HepG2 (cell line): ENCODE measurements at regions not wholly inside any gene's neighbourhood (a gene's known extent, or its start where the extent isn't known, plus 50 kb on each side); places are given as distances from the start of the nearest gene placed in this dataset.

Source experiments
- BCL6 ChIP-seq: IDR thresholded peaks from 2 replicates; pipeline ENCODE4 v1.6.1; 2016; ENCODE audit warnings: missing genetic modification reagents, missing compliant biosample characterization
- CBX2 ChIP-seq, 2 experiments: fragments of 200-600 bp in 1 of 2; sonication (generic); formaldehyde crosslinking in 1 of 2; IDR thresholded peaks; 2 replicates each; pipeline versions ENCODE4 v1.7.0 to v1.8.1; 2018 to 2022; ENCODE audit warnings: low read depth in 2 of 2, low read length in 1 of 2, mild to moderate bottlenecking in 1 of 2, missing genetic modification reagents in 1 of 2
- FOXM1 ChIP-seq: sonication (generic); formaldehyde crosslinking; IDR thresholded peaks from 2 replicates; pipeline ENCODE4 v1.5.0; 2020; ENCODE audit warnings: missing genetic modification reagents
- NFE2 ChIP-seq: sonication (generic); formaldehyde crosslinking; IDR thresholded peaks from 2 replicates; pipeline ENCODE4 v1.4.0; 2020; ENCODE audit warnings: missing genetic modification reagents
- POLR2AphosphoS5 ChIP-seq: IDR thresholded peaks from 2 replicates; pipeline ENCODE4 v1.6.1; 2012; ENCODE audit warnings: low read depth, low read length
- SRF ChIP-seq: IDR thresholded peaks from 2 replicates; pipeline ENCODE4 v1.6.1; 2011; ENCODE audit warnings: mild to moderate bottlenecking, low read depth, low read length, moderate library complexity
- YY1 ChIP-seq: IDR thresholded peaks from 2 replicates; pipeline ENCODE4 v1.6.1; 2011; ENCODE audit warnings: low read length, low read depth, moderate library complexity, mild to moderate bottlenecking; ENCODE audit not compliant: insufficient read depth, insufficient replicate concordance
- ZNF766 ChIP-seq: sonication (generic); formaldehyde crosslinking; IDR thresholded peaks from 2 replicates; pipeline ENCODE4 v1.5.0; 2020; ENCODE audit warnings: missing genetic modification reagents, borderline replicate concordance
- TF ChIP-seq, protein P1 (sequence below): sonication (generic); formaldehyde crosslinking; IDR thresholded peaks from 2 replicates; pipeline ENCODE4 v1.4.0; 2020; ENCODE audit warnings: missing genetic modification reagents
- TF ChIP-seq, protein P2 (sequence below): sonication (generic); formaldehyde crosslinking; IDR thresholded peaks from 2 replicates; pipeline ENCODE4 v1.5.0; 2020; ENCODE audit warnings: missing genetic modification reagents
- TF ChIP-seq, protein P3 (sequence below): sonication (generic); formaldehyde crosslinking; IDR thresholded peaks from 2 replicates; pipeline ENCODE4 v1.5.0; 2020; ENCODE audit warnings: mild to moderate bottlenecking, missing genetic modification reagents, moderate library complexity
- TF ChIP-seq, protein P4 (sequence below): sonication (generic); formaldehyde crosslinking; IDR thresholded peaks from 2 replicates; pipeline ENCODE4 v1.5.1; 2020; ENCODE audit warnings: mild to moderate bottlenecking, missing genetic modification reagents, moderate library complexity

DNA sequence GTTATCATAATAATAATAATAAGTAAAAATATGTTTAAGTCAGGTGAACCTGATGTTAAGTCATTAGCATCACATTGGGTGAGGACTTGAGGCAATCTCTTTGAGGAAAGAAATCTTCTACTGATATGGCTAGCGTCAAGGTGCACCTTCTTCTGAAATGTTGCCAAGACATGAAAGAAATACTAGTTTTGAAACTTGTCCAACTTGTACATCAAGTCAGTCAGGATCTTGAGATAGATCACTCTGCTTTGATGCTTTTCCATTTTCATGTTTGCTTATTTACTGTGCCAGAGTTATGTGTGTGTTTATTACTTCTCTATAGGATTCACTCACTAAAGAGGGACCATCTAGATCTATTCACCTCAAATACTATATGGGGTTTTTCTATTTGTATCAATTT lies 90.0 kb upstream of the USP15 start:
- no peak for TF ChIP-seq YY1
- no peak for TF ChIP-seq SRF
- no peak for TF ChIP-seq CBX2 (IDR thresholded peaks at IDR 0.05; ENCODE audit: low read depth, low read length)
- no peak for TF ChIP-seq CBX2 (CRISPR knock-in tag; IDR thresholded peaks at IDR 0.05; ENCODE audit: low read depth)
- no peak for TF ChIP-seq POLR2AphosphoS5
- TF ChIP-seq, protein P1, sequence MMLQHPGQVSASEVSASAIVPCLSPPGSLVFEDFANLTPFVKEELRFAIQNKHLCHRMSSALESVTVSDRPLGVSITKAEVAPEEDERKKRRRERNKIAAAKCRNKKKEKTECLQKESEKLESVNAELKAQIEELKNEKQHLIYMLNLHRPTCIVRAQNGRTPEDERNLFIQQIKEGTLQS, result no peak
- TF ChIP-seq BCL6 (CRISPR knock-in tag), result no peak
- TF ChIP-seq, protein P2, sequence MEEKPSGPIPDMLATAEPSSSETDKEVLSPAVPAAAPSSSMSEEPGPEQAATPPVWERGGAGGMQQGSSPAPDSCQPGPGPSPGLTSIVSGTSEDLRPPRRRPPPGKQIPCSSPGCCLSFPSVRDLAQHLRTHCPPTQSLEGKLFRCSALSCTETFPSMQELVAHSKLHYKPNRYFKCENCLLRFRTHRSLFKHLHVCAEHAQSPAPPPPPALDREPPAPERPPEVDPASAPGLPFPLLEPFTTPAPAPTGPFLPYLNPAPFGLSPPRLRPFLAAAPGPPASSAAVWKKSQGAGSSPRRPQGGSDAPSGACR (CRISPR knock-in tag), result no peak
- TF ChIP-seq NFE2 (CRISPR knock-in tag), result no peak
- TF ChIP-seq, protein P3, sequence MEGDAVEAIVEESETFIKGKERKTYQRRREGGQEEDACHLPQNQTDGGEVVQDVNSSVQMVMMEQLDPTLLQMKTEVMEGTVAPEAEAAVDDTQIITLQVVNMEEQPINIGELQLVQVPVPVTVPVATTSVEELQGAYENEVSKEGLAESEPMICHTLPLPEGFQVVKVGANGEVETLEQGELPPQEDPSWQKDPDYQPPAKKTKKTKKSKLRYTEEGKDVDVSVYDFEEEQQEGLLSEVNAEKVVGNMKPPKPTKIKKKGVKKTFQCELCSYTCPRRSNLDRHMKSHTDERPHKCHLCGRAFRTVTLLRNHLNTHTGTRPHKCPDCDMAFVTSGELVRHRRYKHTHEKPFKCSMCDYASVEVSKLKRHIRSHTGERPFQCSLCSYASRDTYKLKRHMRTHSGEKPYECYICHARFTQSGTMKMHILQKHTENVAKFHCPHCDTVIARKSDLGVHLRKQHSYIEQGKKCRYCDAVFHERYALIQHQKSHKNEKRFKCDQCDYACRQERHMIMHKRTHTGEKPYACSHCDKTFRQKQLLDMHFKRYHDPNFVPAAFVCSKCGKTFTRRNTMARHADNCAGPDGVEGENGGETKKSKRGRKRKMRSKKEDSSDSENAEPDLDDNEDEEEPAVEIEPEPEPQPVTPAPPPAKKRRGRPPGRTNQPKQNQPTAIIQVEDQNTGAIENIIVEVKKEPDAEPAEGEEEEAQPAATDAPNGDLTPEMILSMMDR (CRISPR knock-in tag), result no peak
- no peak for TF ChIP-seq FOXM1
- no peak for TF ChIP-seq ZNF766 (CRISPR knock-in tag)
- TF ChIP-seq, protein P4, sequence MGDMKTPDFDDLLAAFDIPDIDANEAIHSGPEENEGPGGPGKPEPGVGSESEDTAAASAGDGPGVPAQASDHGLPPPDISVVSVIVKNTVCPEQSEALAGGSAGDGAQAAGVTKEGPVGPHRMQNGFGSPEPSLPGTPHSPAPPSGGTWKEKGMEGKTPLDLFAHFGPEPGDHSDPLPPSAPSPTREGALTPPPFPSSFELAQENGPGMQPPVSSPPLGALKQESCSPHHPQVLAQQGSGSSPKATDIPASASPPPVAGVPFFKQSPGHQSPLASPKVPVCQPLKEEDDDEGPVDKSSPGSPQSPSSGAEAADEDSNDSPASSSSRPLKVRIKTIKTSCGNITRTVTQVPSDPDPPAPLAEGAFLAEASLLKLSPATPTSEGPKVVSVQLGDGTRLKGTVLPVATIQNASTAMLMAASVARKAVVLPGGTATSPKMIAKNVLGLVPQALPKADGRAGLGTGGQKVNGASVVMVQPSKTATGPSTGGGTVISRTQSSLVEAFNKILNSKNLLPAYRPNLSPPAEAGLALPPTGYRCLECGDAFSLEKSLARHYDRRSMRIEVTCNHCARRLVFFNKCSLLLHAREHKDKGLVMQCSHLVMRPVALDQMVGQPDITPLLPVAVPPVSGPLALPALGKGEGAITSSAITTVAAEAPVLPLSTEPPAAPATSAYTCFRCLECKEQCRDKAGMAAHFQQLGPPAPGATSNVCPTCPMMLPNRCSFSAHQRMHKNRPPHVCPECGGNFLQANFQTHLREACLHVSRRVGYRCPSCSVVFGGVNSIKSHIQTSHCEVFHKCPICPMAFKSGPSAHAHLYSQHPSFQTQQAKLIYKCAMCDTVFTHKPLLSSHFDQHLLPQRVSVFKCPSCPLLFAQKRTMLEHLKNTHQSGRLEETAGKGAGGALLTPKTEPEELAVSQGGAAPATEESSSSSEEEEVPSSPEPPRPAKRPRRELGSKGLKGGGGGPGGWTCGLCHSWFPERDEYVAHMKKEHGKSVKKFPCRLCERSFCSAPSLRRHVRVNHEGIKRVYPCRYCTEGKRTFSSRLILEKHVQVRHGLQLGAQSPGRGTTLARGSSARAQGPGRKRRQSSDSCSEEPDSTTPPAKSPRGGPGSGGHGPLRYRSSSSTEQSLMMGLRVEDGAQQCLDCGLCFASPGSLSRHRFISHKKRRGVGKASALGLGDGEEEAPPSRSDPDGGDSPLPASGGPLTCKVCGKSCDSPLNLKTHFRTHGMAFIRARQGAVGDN (CRISPR knock-in tag), result no peak
